ENCODE measurements at regions not wholly inside any gene's neighbourhood (a gene's known extent, or its start where the extent isn't known, plus 50 kb on each side); places are given as distances from the start of the nearest gene placed in this dataset.
"Not testable (repeated sequence)": the region's sequence is repeated elsewhere in the genome, so short reads cannot be mapped to it uniquely, and the experiment has no call there.

GRCh38 chr19:31885280-31885853 is 460.0 kb upstream of the ZNF507 start:
- Mint-ChIP-seq H3K4me3 (ENCODE audit: unreplicated experiment) (no peak overlapping the region), H3K27me3 (ENCODE audit: low read depth) (no peaks in the 10 kb centered on the region), H3K4me1 (ENCODE audit: low read depth) (no peaks in the 10 kb centered on the region), H3K27ac (ENCODE audit: unreplicated experiment) (no peak overlapping the region), H3K36me3 (ENCODE audit: low read depth) (no peaks in the 10 kb centered on the region), H3K9me3 (ENCODE audit: low read depth) (peaks cover 24% of the 10 kb centered on the region)
- TF ChIP-seq CTCF (IDR thresholded peaks at IDR 0.05) = no peak
- DNase-seq (ENCODE audit: low spot score) = no peak

- Mint-ChIP-seq H3K4me3 (ENCODE audit: unreplicated experiment) (no peak overlapping the region), H3K27me3 (ENCODE audit: low read depth) (no peaks in the 10 kb centered on the region), H3K4me1 (ENCODE audit: low read depth) (no peaks in the 10 kb centered on the region), H3K9me3 (ENCODE audit: low read depth) (peaks cover 30% of the 10 kb centered on the region), H3K27ac (ENCODE audit: unreplicated experiment) (no peak overlapping the region), H3K36me3 (ENCODE audit: low read depth) (no peaks in the 10 kb centered on the region)
- DNase-seq (ENCODE audit: low spot score) = no peak
- TF ChIP-seq CTCF (IDR thresholded peaks at IDR 0.05) = no peak
Measured at GRCh38 chr19:31890230-31890629, 455.2 kb upstream of the ZNF507 start.

- Mint-ChIP-seq H3K27ac (ENCODE audit: unreplicated experiment) (no peak overlapping the region), H3K4me1 (ENCODE audit: low read depth) (no peaks in the 10 kb centered on the region), H3K36me3 (ENCODE audit: low read depth) (peaks cover 1% of the 10 kb centered on the region), H3K4me3 (ENCODE audit: unreplicated experiment) (no peak overlapping the region), H3K9me3 (ENCODE audit: low read depth) (peaks cover 37% of the 10 kb centered on the region), H3K27me3 (ENCODE audit: low read depth) (no peaks in the 10 kb centered on the region)
- TF ChIP-seq CTCF (IDR thresholded peaks at IDR 0.05) = no peak
- DNase-seq (ENCODE audit: low spot score) = no peak
Measured at GRCh38 chr19:31892060-31892459, 453.4 kb upstream of the ZNF507 start.

GRCh38 chr19:31893491-31893890 is 451.9 kb upstream of the ZNF507 start:
- not testable (repeated sequence) for H3K36me3 Mint-ChIP-seq (ENCODE audit: low read depth); H3K4me3 Mint-ChIP-seq (ENCODE audit: unreplicated experiment); H3K27ac Mint-ChIP-seq (ENCODE audit: unreplicated experiment); DNase-seq (ENCODE audit: low spot score); H3K27me3 Mint-ChIP-seq (ENCODE audit: low read depth); H3K4me1 Mint-ChIP-seq (ENCODE audit: low read depth)
- H3K9me3 Mint-ChIP-seq (ENCODE audit: low read depth) = peaks cover 33% of the 10 kb centered on the region

GRCh38 chr19:31894451-31894850 is 451.0 kb upstream of the ZNF507 start:
- Mint-ChIP-seq H3K27me3 (ENCODE audit: low read depth) (no peaks in the 10 kb centered on the region), H3K4me3 (ENCODE audit: unreplicated experiment) (no peak overlapping the region), H3K4me1 (ENCODE audit: low read depth) (no peaks in the 10 kb centered on the region), H3K36me3 (ENCODE audit: low read depth) (peaks cover 1% of the 10 kb centered on the region), H3K27ac (ENCODE audit: unreplicated experiment) (no peak overlapping the region), H3K9me3 (ENCODE audit: low read depth) (peaks cover 29% of the 10 kb centered on the region)
- no peak for TF ChIP-seq CTCF (IDR thresholded peaks at IDR 0.05)
- DNase-seq (ENCODE audit: low spot score) = no peak

- no peaks in the 10 kb centered on the region for H3K27me3 Mint-ChIP-seq (ENCODE audit: low read depth)
- H3K9me3 Mint-ChIP-seq (ENCODE audit: low read depth) = peaks cover 26% of the 10 kb centered on the region
- H3K36me3 Mint-ChIP-seq (ENCODE audit: low read depth) = peaks cover 1% of the 10 kb centered on the region
- no peak overlapping the region for H3K4me3 Mint-ChIP-seq (ENCODE audit: unreplicated experiment)
- TF ChIP-seq CTCF (IDR thresholded peaks at IDR 0.05) = no peak
- H3K4me1 Mint-ChIP-seq (ENCODE audit: low read depth) = no peaks in the 10 kb centered on the region
- no peak for DNase-seq (ENCODE audit: low spot score)
- no peak overlapping the region for H3K27ac Mint-ChIP-seq (ENCODE audit: unreplicated experiment)
Measured at GRCh38 chr19:31897292-31897691, 448.1 kb upstream of the ZNF507 start.

Measured in chondrocyte (in vitro differentiated cells).